NCI-H345 (cell line): ENCODE measurements at regions not wholly inside any gene's neighbourhood (a gene's known extent, or its start where the extent isn't known, plus 50 kb on each side); places are given as distances from the start of the nearest gene placed in this dataset.

Experiments
- DNase-seq: peaks from one replicate; lab custom pipeline; 2025; lab: John Stamatoyannopoulos, UW

DNA sequence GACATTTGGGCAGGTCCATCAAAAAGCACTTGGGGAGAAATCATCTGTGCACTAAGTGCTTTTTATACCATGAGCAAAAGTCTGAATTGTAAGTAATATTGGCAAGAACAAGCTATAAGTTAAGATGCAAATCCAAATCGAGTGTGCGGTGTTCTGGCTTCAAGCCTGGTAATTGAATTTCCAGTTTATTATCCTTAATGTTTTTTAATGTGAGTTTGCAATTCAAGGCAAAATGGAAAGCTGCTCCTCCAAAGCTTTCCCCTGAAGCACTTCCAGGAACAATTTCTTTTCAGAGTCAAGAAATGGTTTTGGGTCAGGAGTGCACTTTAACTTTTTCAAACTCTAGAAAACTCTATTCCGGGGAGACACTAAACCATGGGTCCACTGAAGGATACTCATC lies 445.7 kb downstream of the TOX3 start:
- DNase-seq, result no peak

DNA sequence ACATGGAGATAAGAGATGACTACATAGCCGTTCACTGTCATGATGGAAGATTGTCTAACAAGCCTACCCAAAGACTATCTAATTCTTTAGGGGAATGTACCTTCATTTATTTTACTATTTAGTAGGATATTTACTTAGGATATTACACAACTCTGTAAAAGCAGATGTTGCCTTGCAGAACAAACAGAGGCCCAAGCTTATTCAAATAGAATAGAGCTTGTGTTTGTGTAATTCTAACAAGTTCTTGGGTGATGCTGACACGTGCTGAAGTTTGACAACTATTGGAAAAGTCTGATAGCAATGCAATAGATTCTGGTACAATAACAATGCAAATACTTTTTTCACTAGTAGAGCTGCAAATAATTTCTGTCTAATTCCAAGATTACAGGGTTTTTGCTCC lies 447.6 kb downstream of the TOX3 start:
- no peak for DNase-seq

DNA sequence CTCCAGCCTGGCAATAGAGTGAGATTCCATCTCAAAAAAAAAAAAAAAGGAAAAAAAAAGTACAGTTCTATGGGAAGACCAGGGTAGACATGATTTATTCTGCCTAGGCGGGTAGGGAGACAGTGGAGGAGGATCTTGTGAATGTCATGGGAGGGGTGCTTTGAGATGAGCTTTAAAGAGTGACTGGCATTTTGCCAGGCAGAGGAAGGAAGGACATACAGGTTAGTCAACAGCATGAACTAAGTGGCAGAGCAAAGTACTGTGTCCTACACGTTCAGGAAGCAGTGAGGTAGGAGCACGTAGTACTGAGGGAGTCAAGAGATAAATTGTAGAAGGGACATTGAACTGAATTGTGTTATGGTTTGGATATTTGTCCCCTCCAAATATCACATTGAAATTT lies 451.5 kb downstream of the TOX3 start:
- peak; percentile 54 for DNase-seq

DNA sequence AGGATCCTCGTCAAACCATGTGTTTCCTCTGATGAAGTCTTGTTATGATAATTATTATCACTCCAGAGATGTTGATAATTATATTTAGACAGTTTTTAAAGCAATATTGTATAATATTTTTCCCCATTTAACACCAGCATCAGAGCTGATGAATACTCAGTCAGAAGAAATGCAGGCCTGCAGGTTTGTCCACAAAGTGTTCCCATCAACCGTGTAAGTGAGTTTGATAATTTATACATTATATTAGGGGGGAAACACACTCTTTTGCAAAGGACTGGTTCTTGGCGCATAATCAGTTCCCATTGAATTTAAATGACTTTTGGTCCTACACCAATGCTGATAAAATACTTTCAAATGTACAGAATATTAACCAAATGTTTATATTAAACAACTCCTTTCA lies 454.8 kb downstream of the TOX3 start:
- DNase-seq, result no peak

DNA sequence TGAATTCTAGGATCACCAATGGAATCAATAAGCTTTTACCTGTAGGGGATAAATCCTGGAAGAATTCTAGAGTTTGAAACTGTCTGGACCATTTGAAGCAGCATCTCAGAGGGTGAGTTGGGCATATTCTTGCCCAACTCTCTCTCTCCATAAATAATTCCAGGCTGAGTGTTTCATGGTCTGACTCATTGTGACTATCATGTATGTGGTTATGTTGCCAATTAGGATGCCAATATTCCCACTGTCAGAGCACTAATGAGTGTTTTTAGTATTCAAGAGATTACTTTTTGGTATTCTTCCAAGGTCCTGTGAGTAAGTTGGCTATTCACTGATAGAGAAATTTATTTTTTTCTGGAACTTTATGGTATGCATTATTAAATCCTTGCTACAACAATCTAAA lies 456.9 kb downstream of the TOX3 start:
- DNase-seq, result no peak

DNA sequence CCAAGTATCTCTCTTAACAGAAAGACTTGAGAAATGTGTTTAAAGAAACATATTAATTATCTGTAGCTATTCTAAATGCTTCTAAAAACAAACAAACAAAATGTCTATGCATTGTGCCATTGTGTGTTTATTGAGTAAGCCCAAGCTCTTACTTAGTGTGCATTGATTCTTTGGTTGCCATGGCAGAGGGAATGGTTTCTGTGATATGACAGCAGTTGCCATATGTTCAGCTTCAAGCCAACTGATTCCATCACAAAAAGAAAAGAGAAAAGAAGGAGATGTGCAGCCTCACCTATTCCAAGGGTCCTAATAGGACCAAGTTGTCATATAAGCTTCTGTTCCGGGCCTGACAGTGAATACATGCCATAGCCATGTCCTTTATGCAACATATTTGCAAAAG lies 457.5 kb downstream of the TOX3 start:
- no peak for DNase-seq

DNA sequence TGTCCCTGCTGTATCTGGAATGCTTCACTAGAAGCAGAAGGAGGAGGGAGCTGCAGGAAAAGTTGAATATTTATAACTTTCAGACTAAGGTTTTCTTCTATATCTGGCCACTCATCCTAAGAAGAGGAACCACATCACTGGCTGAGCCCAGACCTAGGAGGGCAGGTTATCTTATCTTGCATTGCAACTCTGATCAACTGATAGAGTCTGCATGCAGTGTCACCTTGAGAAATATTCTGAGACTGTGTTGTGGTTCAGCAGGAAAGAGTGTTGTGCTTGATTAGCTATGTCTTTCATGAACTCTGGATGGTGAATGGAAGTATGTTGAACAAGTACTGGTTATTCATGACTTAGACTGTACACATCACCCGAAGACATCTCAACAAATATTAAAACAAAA lies 460.0 kb downstream of the TOX3 start:
- DNase-seq, result no peak

DNA sequence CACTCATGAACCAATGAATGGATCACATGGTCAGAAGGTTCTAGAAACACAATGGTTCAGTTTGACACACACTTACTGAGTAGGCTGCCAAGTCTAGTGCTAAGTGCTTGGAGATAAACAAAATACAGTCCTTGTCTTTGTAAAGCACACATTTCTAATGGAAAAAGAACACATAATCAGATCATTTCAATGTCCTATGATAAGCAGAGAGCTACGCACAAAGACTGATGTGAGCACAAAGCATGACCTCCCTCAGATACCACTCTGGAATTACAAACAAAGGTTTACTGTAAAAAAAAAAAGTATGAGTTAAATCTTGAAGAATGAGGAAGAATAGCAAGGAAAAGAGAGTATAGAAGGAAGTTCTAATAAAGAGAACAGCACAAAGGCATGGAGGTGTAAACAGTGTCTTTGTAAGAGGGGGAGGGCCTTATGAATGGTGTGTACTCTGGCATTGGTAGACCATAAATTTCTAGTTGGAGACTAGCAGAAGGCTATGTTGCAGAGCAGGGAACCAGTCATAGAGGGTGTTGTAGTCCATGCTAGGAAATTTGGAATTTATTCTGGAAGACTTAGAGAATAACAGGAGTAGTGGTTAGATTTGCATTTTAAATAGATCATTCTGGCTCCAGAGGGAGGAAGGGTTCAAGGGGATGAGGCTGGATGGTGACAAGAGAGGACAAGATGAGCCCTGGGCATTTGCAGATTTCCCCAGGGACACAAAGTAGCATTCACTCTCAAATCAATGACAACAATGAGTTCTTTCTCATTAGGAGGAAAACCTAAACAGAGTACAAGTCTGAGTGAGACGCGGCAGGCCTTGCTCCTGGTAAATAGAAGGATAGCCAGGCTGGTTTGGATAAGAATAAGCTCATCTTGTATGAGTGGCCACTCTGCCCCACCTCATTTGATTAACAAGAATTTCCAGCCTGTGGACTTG lies 468.0 kb downstream of the TOX3 start:
- peak; percentile 6 for DNase-seq

DNA sequence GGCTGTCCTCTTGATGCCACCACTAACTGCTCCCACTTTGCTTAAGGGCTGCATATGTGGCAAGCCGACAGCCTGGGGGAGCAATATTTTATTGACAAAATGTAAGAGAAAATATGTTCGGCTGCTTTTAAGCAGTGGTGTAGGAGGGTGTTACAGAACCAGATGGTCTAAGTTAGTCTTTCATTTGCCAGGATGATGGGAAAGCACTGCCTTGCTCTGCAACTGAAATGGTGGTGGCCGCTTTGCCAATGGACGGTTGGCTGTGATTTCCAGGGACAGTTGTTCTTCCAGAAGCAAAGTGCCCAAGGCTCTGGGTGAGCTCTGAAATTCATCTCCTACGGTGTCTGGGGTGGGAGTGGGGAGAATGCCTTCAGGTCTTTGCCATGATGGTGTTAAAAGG lies 469.3 kb downstream of the TOX3 start:
- DNase-seq, result no peak

DNA sequence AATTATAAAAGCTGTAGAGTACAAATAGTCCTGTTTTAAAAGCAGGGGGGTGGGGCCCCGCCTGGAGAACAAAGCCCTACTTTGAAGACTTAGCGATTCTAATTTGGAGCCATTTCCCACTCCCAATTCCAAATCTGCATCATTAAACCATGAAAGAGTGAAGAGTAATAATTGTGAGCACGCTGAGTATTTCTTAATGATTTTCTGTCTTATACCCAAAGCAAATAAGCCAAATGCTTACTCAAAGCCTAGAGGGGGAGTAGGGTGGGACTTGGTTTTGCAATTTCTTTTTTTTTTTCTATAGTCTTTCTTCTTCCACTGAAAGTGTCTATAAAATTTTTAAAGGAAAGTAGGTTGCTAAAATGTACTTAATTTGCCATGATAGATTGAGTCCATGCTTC lies 470.1 kb downstream of the TOX3 start:
- DNase-seq, result no peak

DNA sequence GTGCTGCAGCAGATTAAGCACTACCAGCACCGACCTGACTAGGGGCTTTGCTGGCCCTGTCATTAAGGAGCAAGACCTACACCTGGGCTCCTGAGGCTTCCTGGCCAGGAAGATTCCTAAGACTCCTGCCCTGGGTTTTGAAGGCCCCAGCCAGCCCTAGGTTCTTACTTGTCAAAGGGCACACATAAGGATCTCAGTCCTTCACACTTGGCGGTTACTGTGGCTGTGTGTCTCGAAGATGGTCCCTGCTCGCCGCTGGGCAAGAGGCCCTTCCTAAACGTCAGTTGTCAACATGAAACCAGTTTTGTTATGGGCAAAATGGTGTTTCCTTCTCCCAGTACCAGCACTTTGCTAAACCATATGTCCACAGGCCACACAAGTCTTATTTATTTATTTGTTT lies 470.6 kb downstream of the TOX3 start:
- DNase-seq, result no peak

DNA sequence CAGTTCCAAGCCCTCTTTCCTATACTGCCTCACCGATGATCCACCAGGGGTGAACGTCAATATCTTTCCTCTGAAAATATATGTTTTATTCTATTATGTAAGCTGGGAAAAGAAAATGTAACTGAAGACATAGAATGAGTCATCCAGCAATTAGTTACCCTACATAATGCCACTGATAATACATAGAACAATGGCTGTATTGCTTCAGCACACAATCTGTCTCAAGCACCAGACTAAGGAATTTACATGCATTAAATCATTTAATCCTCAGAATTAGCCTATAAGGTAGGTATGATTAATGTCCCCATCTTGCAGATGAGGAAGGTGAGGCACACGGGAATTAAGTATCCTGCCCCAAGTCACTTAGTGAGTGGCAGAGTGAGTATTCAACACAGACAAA lies 472.8 kb downstream of the TOX3 start:
- DNase-seq, result no peak

DNA sequence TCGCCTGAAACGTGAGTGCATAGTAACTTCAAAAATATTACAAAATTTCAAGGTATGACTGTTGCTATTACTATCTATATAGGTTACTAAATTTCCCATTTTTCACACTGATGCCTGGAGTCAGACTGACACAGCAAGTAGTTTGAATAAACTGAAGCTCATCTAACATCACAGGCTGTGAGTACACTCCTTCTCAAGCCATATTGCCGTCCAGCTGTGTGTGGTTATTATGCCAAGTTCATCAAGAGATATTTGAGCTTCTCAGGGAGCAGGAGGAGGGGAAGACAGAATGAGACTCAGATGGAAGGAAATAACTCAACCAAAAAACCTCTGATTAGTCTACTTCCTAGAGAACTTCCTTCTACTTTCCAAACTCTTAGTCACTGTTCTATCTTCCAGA lies 473.9 kb downstream of the TOX3 start:
- DNase-seq, result no peak

DNA sequence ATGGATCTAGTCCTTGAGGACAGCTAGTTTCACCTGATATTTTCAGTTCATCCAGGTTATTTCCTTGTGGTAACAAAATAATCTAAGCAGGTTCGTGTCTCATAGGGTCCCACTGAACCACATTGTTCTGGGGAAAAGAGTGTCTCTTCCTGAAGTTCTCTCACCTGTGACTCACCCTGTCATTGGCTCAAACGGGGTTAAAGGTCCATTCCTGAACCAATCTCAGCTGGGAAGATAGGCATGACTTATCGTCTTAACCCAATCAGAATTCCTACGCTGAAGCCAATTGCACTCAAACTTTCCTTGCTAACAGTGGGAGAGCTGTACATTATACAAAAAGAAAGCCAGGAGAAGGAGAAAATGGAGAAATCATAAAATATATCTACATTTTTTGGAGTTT lies 475.8 kb downstream of the TOX3 start:
- DNase-seq, result no peak

DNA sequence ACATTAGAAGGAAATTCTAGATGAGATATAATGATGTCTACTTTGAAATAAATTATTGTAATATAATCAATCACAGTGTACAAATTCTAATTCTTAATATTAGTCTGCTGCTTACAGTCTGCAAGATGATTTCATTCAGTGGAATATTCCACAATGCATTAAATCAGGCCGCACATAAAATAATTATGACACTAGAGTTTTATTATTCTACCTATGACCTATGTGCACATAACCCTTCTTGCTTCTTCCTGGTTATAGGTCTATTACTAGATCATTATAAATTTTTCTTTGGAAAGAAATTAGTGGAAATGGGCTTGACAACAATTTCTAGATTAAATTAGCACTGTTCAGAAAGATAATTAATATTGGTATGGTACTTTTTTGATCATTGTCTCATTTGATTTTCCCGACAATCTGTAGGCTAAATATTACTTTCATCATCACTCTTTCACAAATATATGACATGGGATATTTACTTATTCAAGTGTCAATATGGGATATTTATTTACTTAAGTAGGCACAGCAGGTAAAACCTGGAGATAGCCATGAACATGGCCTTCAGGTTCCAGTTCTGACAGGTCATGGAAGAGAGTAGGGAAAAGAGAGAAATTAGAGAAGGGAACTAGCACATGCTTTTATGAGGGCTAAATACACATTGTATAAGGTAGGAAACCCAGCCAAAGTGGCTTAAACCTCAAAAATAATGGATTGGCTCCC lies 476.4 kb downstream of the TOX3 start:
- no peak for DNase-seq

DNA sequence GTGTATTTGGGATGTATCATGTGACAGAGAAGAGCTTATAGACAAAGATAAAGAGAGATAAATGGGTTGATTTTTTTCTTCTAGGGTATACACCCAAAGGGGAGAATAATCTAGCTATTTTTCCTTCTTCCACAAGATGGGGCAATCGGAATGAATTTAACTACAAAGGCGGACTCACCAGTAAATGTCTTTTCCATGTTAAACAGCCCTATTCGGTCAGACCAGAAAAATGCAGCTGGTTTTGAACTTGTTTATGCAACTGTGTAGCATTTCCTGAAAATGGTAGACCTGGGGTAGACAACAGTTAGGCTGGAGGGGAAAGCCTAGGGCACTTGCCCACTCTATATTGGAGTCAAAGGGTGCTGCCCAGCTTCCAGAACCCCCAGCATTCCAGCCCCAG lies 477.1 kb downstream of the TOX3 start:
- peak; percentile 62 for DNase-seq

DNA sequence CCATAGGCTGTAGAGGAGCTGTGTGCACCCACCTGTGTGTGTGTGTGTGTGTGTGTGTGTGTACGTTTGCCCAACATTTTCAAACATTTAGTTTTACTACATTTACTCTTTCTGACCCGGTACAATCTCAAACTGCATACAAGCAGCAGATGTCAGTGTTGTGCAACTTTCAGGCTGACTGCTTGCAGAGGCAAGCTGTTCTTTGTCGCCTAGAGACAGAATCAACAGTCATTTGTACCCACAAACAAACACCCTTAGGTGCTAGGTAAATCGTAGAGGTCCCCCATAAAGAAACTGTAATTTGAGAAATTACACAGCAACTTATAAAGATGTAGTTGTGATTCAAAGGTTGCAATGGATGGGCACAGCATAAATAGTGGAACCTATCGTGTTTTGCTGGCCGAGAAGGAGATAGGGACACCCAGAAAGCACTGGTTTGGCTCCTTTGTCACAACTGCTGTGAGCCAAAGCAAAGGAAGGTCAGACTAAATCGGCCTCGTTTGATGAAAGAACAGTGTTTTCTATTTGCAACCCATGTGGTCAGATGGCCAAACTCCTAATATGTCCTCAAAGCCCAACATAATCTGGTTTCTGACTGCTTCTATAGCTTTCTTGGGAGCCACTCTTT lies 478.4 kb downstream of the TOX3 start:
- peak; percentile 68 for DNase-seq

DNA sequence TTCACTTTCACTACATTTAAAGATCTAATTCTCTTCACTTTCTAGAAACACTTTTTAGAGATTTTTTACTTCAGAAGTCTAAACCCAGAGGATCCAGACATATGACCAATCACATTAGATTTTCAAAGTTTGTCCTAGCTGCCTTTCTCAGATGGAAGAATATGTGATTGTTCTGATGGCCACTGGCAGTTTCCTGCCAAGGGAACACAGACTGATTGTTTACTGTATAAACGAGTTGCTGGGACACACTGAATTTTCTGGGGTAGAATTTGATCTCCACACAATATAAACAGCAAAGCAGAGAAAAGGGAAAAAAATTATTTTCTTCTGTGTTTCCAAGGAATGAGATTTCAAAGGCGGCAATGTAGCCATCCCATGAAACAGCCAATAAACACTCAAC lies 480.0 kb downstream of the TOX3 start:
- no peak for DNase-seq

DNA sequence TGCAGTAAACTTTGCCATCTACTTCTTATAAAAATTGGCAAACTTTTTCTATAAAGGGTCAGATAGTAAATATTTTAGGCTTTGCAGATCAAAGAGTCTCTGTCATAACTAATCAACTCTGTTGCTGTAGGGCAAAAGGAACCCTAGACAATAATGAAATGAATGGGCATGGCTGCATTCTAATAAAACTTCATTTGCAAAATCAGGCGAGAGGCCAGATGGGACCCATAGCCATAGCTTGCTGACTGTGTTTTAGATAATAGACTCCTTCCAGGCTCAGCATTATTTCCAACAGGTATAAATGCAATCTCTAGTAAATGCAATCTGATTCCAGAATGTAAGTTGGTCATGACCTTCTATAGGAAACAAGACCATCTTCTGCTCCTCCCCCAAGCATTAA lies 490.7 kb downstream of the TOX3 start:
- DNase-seq, result no peak

DNA sequence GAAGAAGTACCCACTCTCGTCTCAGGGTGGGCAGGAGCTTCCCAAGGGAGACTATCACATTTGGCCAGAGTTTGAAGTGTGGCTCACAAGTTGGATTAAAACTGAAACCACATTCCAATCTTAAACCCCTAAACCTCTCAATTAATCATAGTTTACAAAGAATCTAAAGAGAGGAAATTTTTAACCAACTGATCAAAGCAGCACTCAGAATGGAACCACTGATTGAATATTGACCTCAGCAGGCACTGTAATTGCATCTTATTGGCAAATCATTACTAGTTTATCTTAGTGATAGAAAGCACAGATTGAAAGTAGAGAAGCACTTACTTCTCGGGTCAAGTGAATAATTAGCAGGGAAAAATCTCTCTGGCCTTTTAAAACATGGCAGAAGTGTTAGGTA lies 491.6 kb downstream of the TOX3 start:
- DNase-seq, result no peak

DNA sequence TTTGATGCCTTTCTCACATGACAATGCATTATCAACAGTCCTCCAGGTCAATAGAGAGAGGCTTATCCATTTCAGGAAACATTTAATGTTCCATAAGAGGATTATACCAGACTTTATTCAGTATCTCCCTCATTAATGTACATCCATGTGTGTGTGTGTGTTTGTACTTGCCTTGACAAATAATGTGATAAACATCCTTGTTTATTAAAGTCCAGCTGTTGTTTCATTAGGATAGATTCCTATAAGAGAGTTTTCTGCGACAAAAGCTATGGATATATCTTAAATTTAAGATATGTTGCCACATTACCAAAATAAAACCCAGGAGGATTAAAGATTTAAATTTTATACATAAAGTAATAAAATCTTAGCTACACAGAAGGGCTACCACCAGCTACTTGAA lies 492.6 kb downstream of the TOX3 start:
- no peak for DNase-seq

DNA sequence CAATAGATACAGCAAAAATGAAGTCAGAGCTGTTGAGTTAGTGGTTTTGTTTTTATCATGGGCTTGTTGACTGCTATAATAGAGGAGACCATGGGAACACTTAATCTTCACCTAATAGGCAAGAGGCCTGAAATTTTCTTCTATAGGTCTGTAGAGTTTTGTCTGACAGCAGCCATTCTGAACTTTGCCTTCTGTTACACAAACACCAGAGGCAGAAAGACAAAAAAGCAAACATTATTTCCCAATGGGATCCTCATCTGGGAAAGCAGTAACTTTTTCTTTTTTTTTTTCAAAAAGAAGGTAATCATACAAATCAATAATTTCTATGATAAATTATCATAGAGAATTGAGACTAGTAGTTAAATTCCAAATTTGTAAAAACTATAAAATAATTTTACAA lies 494.1 kb downstream of the TOX3 start:
- no peak for DNase-seq
